ENCODE measurements at regions not wholly inside any gene's neighbourhood (a gene's known extent, or its start where the extent isn't known, plus 50 kb on each side); places are given as distances from the start of the nearest gene placed in this dataset.

- DNase-seq: no peak
Observed at GRCh38 chr1:67991546-67991945, 58.9 kb downstream of the DIRAS3 start.

DNA sequence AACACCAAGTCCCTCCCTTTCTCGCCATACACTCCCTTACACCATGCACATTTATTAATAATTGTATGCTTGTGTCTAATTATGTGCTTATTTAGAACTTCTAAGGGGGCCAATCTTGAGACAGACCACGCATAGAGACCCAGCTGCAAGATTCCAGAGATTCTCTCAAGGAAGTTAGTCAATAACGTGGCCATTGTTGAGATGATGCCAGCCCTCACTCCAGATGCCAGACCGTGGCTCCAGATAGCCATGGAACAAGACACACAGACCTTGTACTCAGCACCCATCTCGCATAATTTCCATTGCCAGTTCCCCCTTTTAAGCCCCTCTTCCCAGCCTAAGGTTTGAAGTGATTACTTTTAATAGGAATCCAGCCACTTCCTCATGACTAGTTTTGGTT is 62.4 kb downstream of the DIRAS3 start:
- no peak for DNase-seq

DNA sequence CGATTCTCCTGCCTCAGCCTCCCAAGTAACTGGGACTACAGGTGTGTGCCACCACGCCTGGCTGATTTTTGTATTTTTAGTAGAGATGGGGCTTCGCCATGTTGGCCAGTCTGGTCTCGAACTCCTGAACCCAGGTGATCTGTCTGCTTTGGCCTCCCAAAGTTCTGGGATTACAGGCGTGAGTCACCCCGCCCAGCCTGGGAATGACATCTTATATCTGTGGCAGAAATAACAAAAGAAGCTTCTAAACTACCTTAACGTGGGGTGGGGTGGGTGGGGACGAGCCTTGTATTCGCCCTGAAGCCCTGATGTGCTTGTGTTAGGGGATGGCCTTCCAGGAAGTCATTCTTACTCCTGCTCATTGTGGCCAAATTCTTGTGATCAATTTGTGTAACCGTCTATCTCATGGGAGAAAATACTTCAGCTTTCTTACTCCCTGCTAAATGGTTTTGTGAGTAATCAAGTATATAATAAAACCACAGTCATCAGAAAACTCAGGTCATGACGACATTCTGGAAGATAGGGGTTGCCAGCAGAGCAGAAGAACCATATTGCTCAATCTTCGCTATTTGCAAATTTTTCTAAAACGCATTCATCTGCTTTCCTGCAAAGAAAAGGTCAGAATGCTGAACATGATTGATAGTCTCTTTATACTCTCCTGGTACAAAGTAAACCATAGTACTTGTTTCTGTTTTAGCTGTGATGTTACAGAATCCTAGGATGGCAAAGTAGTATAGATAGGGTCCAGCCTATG is 63.2 kb downstream of the DIRAS3 start:
- DNase-seq: no peak

- no peak for DNase-seq
Observed at GRCh38 chr1:67983867-67984266, 66.6 kb downstream of the DIRAS3 start.

- no peak for DNase-seq
Observed at GRCh38 chr1:67980028-67980427, 70.4 kb downstream of the DIRAS3 start.

DNA sequence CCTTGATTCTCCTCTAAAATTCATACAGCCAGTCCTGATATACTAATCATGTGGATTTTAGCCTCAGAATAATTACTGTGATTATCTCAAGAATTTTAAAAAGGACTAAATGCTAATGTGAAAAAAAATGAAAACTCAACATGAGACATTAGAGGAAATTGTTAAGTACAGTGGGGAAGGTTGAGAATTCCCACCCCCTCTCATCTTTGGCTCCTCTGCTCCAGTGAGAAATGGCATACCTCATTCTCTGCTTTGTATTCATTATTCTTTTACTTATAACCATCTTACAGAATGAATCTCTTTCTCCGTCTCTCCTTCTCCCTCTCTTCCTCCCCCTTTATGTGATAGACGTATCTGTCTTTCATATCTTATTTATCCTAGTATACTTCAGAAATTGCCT is 70.9 kb downstream of the DIRAS3 start:
- DNase-seq: no peak

GRCh38 chr1:67978890-67979516 is 71.4 kb downstream of the DIRAS3 start:
- DNase-seq: no peak

DNA sequence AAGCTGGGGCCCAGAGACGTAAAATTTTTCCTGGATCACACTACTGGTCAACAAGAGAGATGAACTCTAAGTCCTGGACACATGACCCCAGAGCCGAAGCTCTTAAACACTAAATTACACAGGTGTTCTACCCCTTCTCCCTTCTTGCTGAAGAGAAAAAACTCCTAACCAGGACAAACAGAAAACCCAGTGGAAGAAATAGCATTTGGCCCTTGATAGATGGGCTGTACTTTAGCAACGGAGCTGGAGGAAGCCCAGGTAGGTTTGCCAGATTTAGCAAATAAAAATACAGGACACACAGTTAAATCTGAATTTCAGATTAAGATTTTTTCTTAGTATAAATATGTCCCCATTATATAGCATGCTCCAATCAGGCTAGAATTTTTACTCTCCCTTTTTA is 72.7 kb downstream of the DIRAS3 start:
- DNase-seq: no peak

GRCh38 chr1:67973051-67973450 is 77.4 kb downstream of the DIRAS3 start:
- no peak for DNase-seq

GRCh38 chr1:67970088-67970487 is 80.3 kb downstream of the DIRAS3 start:
- DNase-seq: no peak

DNA sequence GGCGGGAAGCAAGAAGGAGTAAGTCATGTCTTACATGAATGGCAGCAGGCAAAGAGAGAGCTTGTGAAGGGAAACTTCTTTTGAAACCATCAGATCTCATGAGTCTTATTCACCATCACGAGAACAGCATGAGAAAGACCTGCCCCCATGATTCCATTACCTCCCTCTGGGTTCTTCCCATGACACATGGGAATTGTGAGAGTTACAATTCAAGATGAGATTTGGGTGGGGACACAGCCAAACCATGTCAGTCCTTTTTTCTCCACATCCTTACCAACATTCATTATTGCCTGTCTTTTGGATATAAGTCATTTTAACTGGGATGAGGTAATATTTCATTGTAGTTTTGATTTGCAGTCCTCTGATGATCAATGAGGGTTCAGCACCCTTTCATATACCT is 81.0 kb downstream of the DIRAS3 start:
- DNase-seq: no peak

DNA sequence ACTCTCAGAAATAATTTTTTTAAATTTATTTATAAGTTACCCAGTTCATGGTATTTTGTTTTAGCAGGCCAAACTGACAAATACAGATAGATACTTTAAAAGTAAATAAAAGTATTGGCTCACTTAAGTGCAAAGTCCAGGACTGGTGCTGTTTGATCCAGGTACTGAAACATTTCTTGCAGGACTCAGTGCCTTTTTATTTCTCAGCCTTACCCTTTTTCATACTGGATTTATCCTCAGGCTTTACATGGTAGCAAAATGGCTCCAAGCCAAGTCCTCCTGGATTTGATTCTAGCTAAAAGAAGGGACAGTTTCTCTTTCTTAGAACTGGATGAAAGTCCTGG is 83.8 kb downstream of the DIRAS3 start:
- no peak for DNase-seq

- no peak for DNase-seq
Observed at GRCh38 chr1:67965995-67966665, 84.3 kb downstream of the DIRAS3 start.

DNA sequence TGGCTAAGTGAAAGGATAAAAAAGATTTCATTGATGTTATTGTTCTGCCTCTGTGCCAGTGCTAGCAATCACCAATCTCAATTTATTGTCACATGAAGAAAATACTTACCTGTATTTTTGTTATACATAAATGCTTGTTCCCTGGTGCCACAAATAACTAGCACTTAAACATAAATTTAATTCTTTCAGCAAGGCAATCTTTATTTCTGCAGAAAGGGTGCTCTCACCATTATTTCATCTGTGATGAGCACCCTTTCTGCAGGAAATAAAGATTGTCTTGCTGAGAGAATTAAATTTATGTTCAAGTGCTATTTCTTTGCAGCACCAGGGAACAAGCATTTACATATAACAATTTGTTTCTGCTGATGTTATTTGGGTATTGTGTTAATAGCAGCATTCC is 87.2 kb downstream of the DIRAS3 start:
- no peak for DNase-seq

- DNase-seq: no peak
Observed at GRCh38 chr1:67960766-67961165, 89.7 kb downstream of the DIRAS3 start.

- no peak for DNase-seq
Observed at GRCh38 chr1:67958472-67958871, 92.0 kb downstream of the DIRAS3 start.

DNA sequence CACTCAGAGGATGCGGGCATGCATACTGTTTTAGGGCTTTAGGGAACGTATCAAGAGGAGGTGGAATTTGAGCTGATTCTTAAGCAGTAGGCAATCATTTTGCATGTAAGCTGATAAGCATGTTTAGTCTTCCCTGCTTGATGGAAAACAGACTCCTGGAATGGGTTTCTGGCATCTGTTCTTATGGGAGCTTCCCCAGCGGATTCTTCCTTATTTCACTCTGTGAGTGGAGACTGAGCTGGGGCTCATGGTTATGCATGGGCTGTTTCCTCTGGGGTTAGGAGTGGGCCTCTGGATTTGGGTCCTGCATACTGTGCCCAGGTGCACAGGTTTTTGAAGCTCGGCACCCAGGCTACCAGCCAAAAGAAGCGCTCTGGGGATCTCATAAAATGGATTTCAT is 93.4 kb downstream of the DIRAS3 start:
- peak; percentile 74 for DNase-seq

DNA sequence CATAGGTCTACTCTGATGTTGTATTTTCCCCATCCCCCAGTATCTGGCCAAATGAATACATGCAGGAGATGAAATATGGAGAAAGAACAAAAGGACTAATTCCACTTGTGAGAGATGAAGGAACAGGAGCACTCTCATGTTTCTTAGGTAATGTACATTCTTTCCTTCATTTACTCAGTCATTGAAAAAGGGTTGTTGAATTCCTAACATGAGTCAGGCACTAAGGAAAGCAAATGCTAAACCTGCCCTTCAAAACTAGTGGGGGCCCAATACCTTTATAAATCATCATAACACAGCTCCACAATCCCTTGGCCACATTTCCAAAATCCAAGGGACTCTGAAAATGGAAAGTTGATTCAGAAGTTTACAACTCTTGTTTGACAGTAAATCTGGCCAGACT is 94.3 kb downstream of the DIRAS3 start:
- no peak for DNase-seq

GRCh38 chr1:67955591-67955990 is 94.8 kb downstream of the DIRAS3 start:
- DNase-seq: no peak

GRCh38 chr1:67953301-67953700 is 97.1 kb downstream of the DIRAS3 start:
- DNase-seq: no peak

GRCh38 chr1:67952071-67952470 is 98.4 kb downstream of the DIRAS3 start:
- DNase-seq: no peak

GRCh38 chr1:67951014-67951413 is 99.4 kb downstream of the DIRAS3 start:
- no peak for DNase-seq

GRCh38 chr1:67948151-67949080 is 102.0 kb downstream of the DIRAS3 start:
- no peak for DNase-seq

Data from islet precursor cell (in vitro differentiated cells).